K562 (cell line): ENCODE measurements at regions not wholly inside any gene's neighbourhood (a gene's known extent, or its start where the extent isn't known, plus 50 kb on each side); places are given as distances from the start of the nearest gene placed in this dataset.

Source experiments
- ATAC-seq: fragments of 200-7000 bp; cut with Tn5 transposase; 3 replicates; pipeline ENCODE4 v1.9.1; 2020; ENCODE audit warnings: moderate library complexity
- BruUV-seq: library from RNA; stranded (reverse); fragments of 400-500 nt; replicated peaks from 2 replicates; lab custom pipeline; 2021; lab: Mats Ljungman, UMichigan
- CTCF ChIA-PET: fragments of 300-600 bp; formaldehyde crosslinking; extraction: SDS; loops from one replicate; lab custom pipeline; 2021; ENCODE audit warnings: low intra/inter-chr PET ratio; lab: Yijun Ruan, JAX
- POLR2A ChIA-PET: fragments of 300-600, 350-650 bp; sonication (Branson Sonifier 250); formaldehyde crosslinking; extraction: SDS; loops from one replicate; lab custom pipeline; 2021; ENCODE audit warnings: antibody characterized with exemption, inconsistent platforms; lab: Yijun Ruan, JAX
- DNase-seq, 4 experiments: peaks; one replicate each; pipeline versions ENCODE4 v3.0.0 to v3.0.0-alpha.2; 2011 to 2018; ENCODE audit warnings: low spot score in 3 of 4, mixed read lengths in 3 of 4; ENCODE audit errors: extremely low read depth in 1 of 4
- FAIRE-seq: peaks from 2 replicates; lab custom pipeline; 2011; peaks lifted over from hg19 to GRCh38; lab: Jason Lieb, UNC
- H2AFZ ChIP-seq: 2 replicates; pipeline ENCODE4 v1.6.0; 2011; ENCODE audit warnings: low read depth, low read length, control low read depth, inconsistent platforms
- H3K27ac ChIP-seq: fragments of 200-600 bp; 3 replicates; pipeline ENCODE4 v1.8.0; 2011; ENCODE audit warnings: low read depth, mild to moderate bottlenecking, control low read depth, inconsistent platforms, low read length, moderate library complexity, mixed read lengths; ENCODE audit errors: extremely low read depth
- H3K27me3 ChIP-seq, 2 experiments: fragments of 300-600 bp in 1 of 2; 2 replicates in 1 of 2; 3 replicates in 1 of 2; pipeline versions ENCODE4 v1.6.0 to v1.8.0; 2011; ENCODE audit warnings: inconsistent platforms in 2 of 2, low read length in 2 of 2, mild to moderate bottlenecking in 1 of 2, mixed read lengths in 1 of 2, moderate library complexity in 1 of 2; ENCODE audit not compliant: control insufficient read depth in 2 of 2, insufficient read depth in 2 of 2
- H3K36me3 ChIP-seq: fragments of 300-600 bp; 3 replicates; pipeline ENCODE4 v1.8.0; 2011; ENCODE audit warnings: mild to moderate bottlenecking, low read length, inconsistent platforms; ENCODE audit not compliant: control insufficient read depth, insufficient read depth
- H3K4me1 ChIP-seq, 2 experiments: fragments of 200-600 bp in 1 of 2; replicated peaks in 1 of 2; 2 replicates in 1 of 2; 3 replicates in 1 of 2; pipeline versions ENCODE4 v1.5.1 to v1.8.0; 2011; ENCODE audit warnings: inconsistent platforms in 2 of 2, low read length in 2 of 2, mild to moderate bottlenecking in 1 of 2, mixed read lengths in 1 of 2, moderate library complexity in 1 of 2; ENCODE audit not compliant: control insufficient read depth in 2 of 2, insufficient read depth in 2 of 2
- H3K4me2 ChIP-seq: 2 replicates; pipeline ENCODE4 v1.6.1; 2011; ENCODE audit warnings: low read length, control low read depth, inconsistent platforms, mixed read lengths; ENCODE audit not compliant: insufficient read depth
- H3K4me3 ChIP-seq: fragments of 200-600 bp; sonication (generic), shearing (Covaris generic); 2 replicates; pipeline ENCODE4 v1.5.1; 2016; ENCODE audit warnings: control low read depth, inconsistent platforms
- H3K79me2 ChIP-seq: fragments of 200-600 bp; 3 replicates; pipeline ENCODE4 v1.8.0; 2011; ENCODE audit warnings: low read length, inconsistent platforms; ENCODE audit not compliant: control insufficient read depth, insufficient read depth
- H3K9ac ChIP-seq, 2 experiments: 2 replicates each; pipeline versions ENCODE4 v1.6.0 to v1.6.1; 2011; ENCODE audit warnings: low read depth in 2 of 2, low read length in 2 of 2, control low read depth in 1 of 2, inconsistent platforms in 1 of 2, mild to moderate bottlenecking in 1 of 2, mixed read lengths in 1 of 2; ENCODE audit not compliant: insufficient read depth in 1 of 2
- H3K9me1 ChIP-seq: one replicate; pipeline ENCODE4 v1.6.0; 2011; ENCODE audit warnings: inconsistent platforms, mild to moderate bottlenecking, low read length, moderate library complexity; ENCODE audit not compliant: control insufficient read depth, insufficient read depth
- H3K9me3 ChIP-seq: replicated peaks from 2 replicates; pipeline ENCODE4 v1.5.1; 2011; ENCODE audit warnings: low read depth, low read length, inconsistent platforms; ENCODE audit not compliant: control insufficient read depth, insufficient read depth
- H4K20me1 ChIP-seq: replicated peaks from 2 replicates; pipeline ENCODE4 v1.6.1; 2011; ENCODE audit warnings: low read length, inconsistent platforms, mixed read lengths; ENCODE audit not compliant: control insufficient read depth, insufficient read depth
- FOXK1 ChIP-seq: sonication (generic); formaldehyde crosslinking; IDR thresholded peaks from 2 replicates; pipeline ENCODE4 v1.8.0; 2022; ENCODE audit warnings: missing genetic modification reagents, mild to moderate bottlenecking, borderline replicate concordance
- PCBP1 ChIP-seq: fragments of 200-400 bp; formaldehyde crosslinking; IDR thresholded peaks from 2 replicates; pipeline ENCODE4 v1.6.1; 2018; ENCODE audit warnings: mild to moderate bottlenecking, low read depth, low read length; ENCODE audit not compliant: poor library complexity, severe bottlenecking
- RBM25 ChIP-seq: fragments of 200-400 bp; formaldehyde crosslinking; IDR thresholded peaks from 2 replicates; pipeline ENCODE4 v1.6.1; 2018; ENCODE audit warnings: low read length, low read depth, moderate library complexity; ENCODE audit not compliant: severe bottlenecking
- ZNF165 ChIP-seq: fragments of 250-450 bp; sonication (Bioruptor Pico); IDR thresholded peaks from 2 replicates; pipeline ENCODE4 v1.4.0; 2020; ENCODE audit warnings: borderline replicate concordance
- ZNF232 ChIP-seq: sonication (generic); formaldehyde crosslinking; IDR thresholded peaks from 2 replicates; pipeline ENCODE4 v1.8.0; 2022; ENCODE audit warnings: mild to moderate bottlenecking, missing genetic modification reagents
- ZNF318 ChIP-seq, 2 experiments: fragments of 450-650 bp; IDR thresholded peaks; 2 replicates each; pipeline ENCODE4 v1.6.1; 2016; ENCODE audit warnings: mild to moderate bottlenecking in 2 of 2, borderline replicate concordance in 1 of 2, low read depth in 1 of 2, moderate library complexity in 1 of 2
- ZSCAN29 ChIP-seq: fragments of 450-650 bp; IDR thresholded peaks from 2 replicates; pipeline ENCODE4 v1.6.1; 2017
- WGBS: fragments of 100-300 bp; shearing (Covaris generic); methylation state at CpG from one replicate; pipeline ENCODE4 v1.1.6; 2016; ENCODE audit warnings: low coverage, mixed read lengths; ENCODE audit not compliant: insufficient coverage; ENCODE audit errors: missing lambda C conversion rate; 5-methylcytosine and 5-hydroxymethylcytosine counted together
- in situ Hi-C: fragments of 300-500 bp; cut with MboI; formaldehyde crosslinking; loops from 4 replicates; pipeline ENCODE4 v1.15.0; 2018; ENCODE audit warnings: inconsistent platforms, mixed read lengths
- intact Hi-C: fragments of 100-400 bp; cut with micrococcal nuclease; formaldehyde crosslinking; loops from 2 replicates; pipeline ENCODE4 v1.14.2; 2022
- TF ChIP-seq, protein P1 (sequence below): IDR thresholded peaks from 2 replicates; pipeline ENCODE4 v1.6.1; 2011; ENCODE audit warnings: borderline replicate concordance, low read depth, mild to moderate bottlenecking, moderate library complexity, low read length; ENCODE audit not compliant: insufficient read depth, poor library complexity, severe bottlenecking
- TF ChIP-seq, protein P2 (sequence below): fragments of 450-650 bp; formaldehyde crosslinking; IDR thresholded peaks from 2 replicates; pipeline ENCODE4 v1.4.0; 2022; ENCODE audit warnings: mild to moderate bottlenecking, moderate library complexity

DNA sequence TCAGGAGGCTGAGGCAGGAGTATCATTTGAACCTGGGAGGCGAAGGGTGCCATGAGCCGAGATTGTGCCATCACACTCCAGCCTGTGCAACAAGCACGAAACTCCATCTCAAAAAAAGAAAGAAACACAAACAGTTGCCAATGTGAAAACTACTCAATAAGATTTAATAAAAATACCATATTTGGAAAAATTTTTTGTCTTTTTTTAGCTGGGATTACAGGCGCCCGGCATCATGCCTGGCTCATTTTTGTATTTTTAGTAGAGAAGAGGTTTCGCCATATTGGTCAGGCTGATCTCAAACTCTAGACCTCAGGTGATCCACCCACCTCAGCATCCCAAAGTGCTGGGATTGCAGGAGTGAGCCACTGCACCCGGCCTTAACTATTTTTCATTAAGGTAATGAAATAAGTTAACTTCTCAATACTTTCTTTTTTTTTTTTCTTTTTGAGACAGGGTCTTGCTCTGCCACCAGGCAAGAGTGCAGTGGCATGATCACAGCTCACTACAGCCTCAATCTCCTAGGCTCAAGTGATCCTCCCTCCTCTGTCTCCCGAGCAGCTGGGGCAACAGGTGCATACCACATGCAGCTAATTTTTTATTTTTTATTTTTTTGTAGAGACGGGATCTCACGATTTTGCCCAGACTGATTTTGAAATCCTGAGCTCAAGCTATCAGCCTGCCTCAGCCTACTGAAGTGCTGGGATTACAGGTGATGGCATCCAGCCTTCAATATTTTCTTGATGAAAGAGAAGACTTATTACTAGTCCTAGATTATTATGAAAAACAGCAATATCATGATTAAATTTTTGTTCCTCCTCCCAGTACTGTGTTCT lies 4746.2 kb upstream of the OR11H1 start:
- no peak overlapping the region for H3K9ac ChIP-seq
- H3K36me3 ChIP-seq, result no peaks in the 10 kb centered on the region
- no peak overlapping the region for H3K27ac ChIP-seq
- FAIRE-seq (no peak), ATAC-seq (no peak), DNase-seq (no peak)
- no peak overlapping the region for H3K4me2 ChIP-seq
- no peaks in the 10 kb centered on the region for H3K9me1 ChIP-seq
- H3K27me3 ChIP-seq, result no peaks in the 10 kb centered on the region
- BruUV-seq, result no TSS peak
- ChIA-PET POLR2A (no interaction called here), CTCF (no interaction called here)
- 2% methylated on average over 10 of the region's 10 CpGs for WGBS
- in situ Hi-C loops (loop anchor here (5.0 kb wide), 1 partner anchor 286 kb away; no protein-coding TSS in a partner anchor), intact Hi-C loops (no loop called here)
- H2AFZ ChIP-seq, result no peak overlapping the region
- no peaks in the 10 kb centered on the region for H4K20me1 ChIP-seq
- no peaks in the 10 kb centered on the region for H3K4me1 ChIP-seq
- H3K79me2 ChIP-seq, result no peaks in the 10 kb centered on the region
- H3K9me3 ChIP-seq, result no peaks in the 10 kb centered on the region
- H3K4me3 ChIP-seq, result no peak overlapping the region
- no peak for TF ChIP-seq ZSCAN29
- no peak for TF ChIP-seq ZNF318 (IDR thresholded peaks at IDR 0.05; ENCODE audit: borderline replicate concordance in 1 of 2, low read depth in 1 of 2)
- no peak for TF ChIP-seq RBM25
- no peak for TF ChIP-seq PCBP1
- no peak for TF ChIP-seq ZNF165
- TF ChIP-seq FOXK1 (CRISPR knock-in tag), result no peak
- TF ChIP-seq, protein P1, sequence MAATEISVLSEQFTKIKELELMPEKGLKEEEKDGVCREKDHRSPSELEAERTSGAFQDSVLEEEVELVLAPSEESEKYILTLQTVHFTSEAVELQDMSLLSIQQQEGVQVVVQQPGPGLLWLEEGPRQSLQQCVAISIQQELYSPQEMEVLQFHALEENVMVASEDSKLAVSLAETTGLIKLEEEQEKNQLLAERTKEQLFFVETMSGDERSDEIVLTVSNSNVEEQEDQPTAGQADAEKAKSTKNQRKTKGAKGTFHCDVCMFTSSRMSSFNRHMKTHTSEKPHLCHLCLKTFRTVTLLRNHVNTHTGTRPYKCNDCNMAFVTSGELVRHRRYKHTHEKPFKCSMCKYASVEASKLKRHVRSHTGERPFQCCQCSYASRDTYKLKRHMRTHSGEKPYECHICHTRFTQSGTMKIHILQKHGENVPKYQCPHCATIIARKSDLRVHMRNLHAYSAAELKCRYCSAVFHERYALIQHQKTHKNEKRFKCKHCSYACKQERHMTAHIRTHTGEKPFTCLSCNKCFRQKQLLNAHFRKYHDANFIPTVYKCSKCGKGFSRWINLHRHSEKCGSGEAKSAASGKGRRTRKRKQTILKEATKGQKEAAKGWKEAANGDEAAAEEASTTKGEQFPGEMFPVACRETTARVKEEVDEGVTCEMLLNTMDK, result no peak
- TF ChIP-seq ZNF232 (CRISPR knock-in tag), result no peak
- TF ChIP-seq, protein P2, sequence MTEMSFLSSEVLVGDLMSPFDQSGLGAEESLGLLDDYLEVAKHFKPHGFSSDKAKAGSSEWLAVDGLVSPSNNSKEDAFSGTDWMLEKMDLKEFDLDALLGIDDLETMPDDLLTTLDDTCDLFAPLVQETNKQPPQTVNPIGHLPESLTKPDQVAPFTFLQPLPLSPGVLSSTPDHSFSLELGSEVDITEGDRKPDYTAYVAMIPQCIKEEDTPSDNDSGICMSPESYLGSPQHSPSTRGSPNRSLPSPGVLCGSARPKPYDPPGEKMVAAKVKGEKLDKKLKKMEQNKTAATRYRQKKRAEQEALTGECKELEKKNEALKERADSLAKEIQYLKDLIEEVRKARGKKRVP (CRISPR knock-in tag), result no peak
